ENCODE measurements at regions not wholly inside any gene's neighbourhood (a gene's known extent, or its start where the extent isn't known, plus 50 kb on each side); places are given as distances from the start of the nearest gene placed in this dataset.

- no peak overlapping the region for H3K4me3 ChIP-seq (ENCODE audit: low read depth in 1 of 2, low read length in 1 of 2)
- no peaks in the 10 kb centered on the region for H3K4me1 ChIP-seq (ENCODE audit: control insufficient read depth in 1 of 2, insufficient read depth in 1 of 2, low read depth in 1 of 2, low read length in 1 of 2)
- no peaks in the 10 kb centered on the region for H3K9me3 ChIP-seq
- no peaks in the 10 kb centered on the region for H3K27me3 ChIP-seq
- TF ChIP-seq CTCF (IDR thresholded peaks at IDR 0.05) = no peak
- no peaks in the 10 kb centered on the region for H3K36me3 ChIP-seq
- no peak overlapping the region for H3K27ac ChIP-seq
Observed at GRCh38 chr20:11521476-11522365, 396.0 kb upstream of the BTBD3 start.

- Histone ChIP-seq H3K4me1 (ENCODE audit: control insufficient read depth in 1 of 2, insufficient read depth in 1 of 2, low read depth in 1 of 2, low read length in 1 of 2) (no peaks in the 10 kb centered on the region), H3K27me3 (no peaks in the 10 kb centered on the region), H3K9me3 (no peaks in the 10 kb centered on the region), H3K4me3 (ENCODE audit: low read depth in 1 of 2, low read length in 1 of 2) (no peak overlapping the region), H3K36me3 (no peaks in the 10 kb centered on the region), H3K27ac (no peak overlapping the region)
- TF ChIP-seq CTCF (IDR thresholded peaks at IDR 0.05) = no peak
Observed at GRCh38 chr20:11522366-11522741, 395.3 kb upstream of the BTBD3 start.

GRCh38 chr20:11529047-11529446 lies 388.6 kb upstream of the BTBD3 start:
- no peak overlapping the region for H3K27ac ChIP-seq
- no peaks in the 10 kb centered on the region for H3K4me1 ChIP-seq (ENCODE audit: control insufficient read depth in 1 of 2, insufficient read depth in 1 of 2, low read depth in 1 of 2, low read length in 1 of 2)
- H3K36me3 ChIP-seq = no peaks in the 10 kb centered on the region
- no peaks in the 10 kb centered on the region for H3K9me3 ChIP-seq
- H3K4me3 ChIP-seq (ENCODE audit: low read depth in 1 of 2, low read length in 1 of 2) = no peak overlapping the region
- H3K27me3 ChIP-seq = no peaks in the 10 kb centered on the region
- no peak for TF ChIP-seq CTCF (IDR thresholded peaks at IDR 0.05)

- Histone ChIP-seq H3K4me3 (ENCODE audit: low read depth in 1 of 2, low read length in 1 of 2) (no peak overlapping the region), H3K9me3 (no peaks in the 10 kb centered on the region), H3K27me3 (no peaks in the 10 kb centered on the region), H3K4me1 (ENCODE audit: control insufficient read depth in 1 of 2, insufficient read depth in 1 of 2, low read depth in 1 of 2, low read length in 1 of 2) (no peaks in the 10 kb centered on the region), H3K27ac (no peak overlapping the region), H3K36me3 (no peaks in the 10 kb centered on the region)
- TF ChIP-seq CTCF (IDR thresholded peaks at IDR 0.05) = no peak
Observed at GRCh38 chr20:11537032-11537431, 380.7 kb upstream of the BTBD3 start.

GRCh38 chr20:11539450-11539849 lies 378.2 kb upstream of the BTBD3 start:
- no peaks in the 10 kb centered on the region for H3K9me3 ChIP-seq
- no peaks in the 10 kb centered on the region for H3K36me3 ChIP-seq
- H3K27me3 ChIP-seq = no peaks in the 10 kb centered on the region

More at GRCh38 chr20:11539450-11539849, 378.2 kb upstream of the BTBD3 start:
- no peak for TF ChIP-seq CTCF (IDR thresholded peaks at IDR 0.05)
- H3K4me3 ChIP-seq (ENCODE audit: low read depth in 1 of 2, low read length in 1 of 2) = no peak overlapping the region
- no peak overlapping the region for H3K27ac ChIP-seq
- no peaks in the 10 kb centered on the region for H3K4me1 ChIP-seq (ENCODE audit: control insufficient read depth in 1 of 2, insufficient read depth in 1 of 2, low read depth in 1 of 2, low read length in 1 of 2)
